Activated naive CD8-positive, alpha-beta T cell treated with anti-CD3 and anti-CD28 coated beads, Interleukin-2, amount 50 U/mL, for 24 hours (primary cell): ENCODE measurements at regions not wholly inside any gene's neighbourhood (a gene's known extent, or its start where the extent isn't known, plus 50 kb on each side); places are given as distances from the start of the nearest gene placed in this dataset.

Source experiments
- ATAC-seq: fragments of 150-1000 bp; cut with Tn5 transposase; one replicate; pipeline ENCODE4 v1.10.0; 2021
- DNase-seq: peaks from one replicate; pipeline ENCODE4 v3.0.0; 2021
- H3K27ac Mint-ChIP-seq: one replicate; pipeline ENCODE4 v1.8.0; 2021; ENCODE audit warnings: mild to moderate bottlenecking, mixed read lengths
- H3K27me3 Mint-ChIP-seq: one replicate; pipeline ENCODE4 v1.8.0; 2021; ENCODE audit warnings: mixed read lengths
- H3K36me3 Mint-ChIP-seq: one replicate; pipeline ENCODE4 v1.8.0; 2021; ENCODE audit warnings: low read depth, mixed read lengths
- H3K4me1 Mint-ChIP-seq: one replicate; pipeline ENCODE4 v1.8.0; 2021; ENCODE audit warnings: mixed read lengths
- H3K4me3 Mint-ChIP-seq: one replicate; pipeline ENCODE4 v1.8.0; 2021; ENCODE audit warnings: mild to moderate bottlenecking, moderate library complexity, mixed read lengths
- H3K9me3 Mint-ChIP-seq: one replicate; pipeline ENCODE4 v1.8.0; 2021; ENCODE audit warnings: mixed read lengths

DNA sequence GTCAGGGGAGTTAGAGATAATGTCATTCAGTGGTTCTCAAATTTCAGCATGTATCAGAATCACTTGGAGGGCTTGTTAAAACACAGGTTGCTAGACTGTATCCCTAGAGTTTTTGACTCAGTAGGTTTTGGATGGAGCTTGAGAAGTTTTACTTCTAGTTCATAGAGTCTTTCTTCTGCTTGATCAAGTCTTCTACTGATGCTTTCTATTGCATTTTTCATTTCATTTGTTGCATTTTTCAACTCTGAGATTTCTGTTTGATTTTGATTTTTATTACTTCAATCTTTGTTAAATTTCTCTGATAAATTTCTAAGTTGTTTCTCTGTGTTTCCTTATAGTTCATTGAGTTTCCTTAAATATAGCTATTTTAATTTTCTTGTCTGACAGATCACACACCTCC lies 361.4 kb downstream of the RAPGEF2 start:
- peaks cover 4% of the 10 kb centered on the region for H3K27me3 Mint-ChIP-seq
- ATAC-seq (no peak), DNase-seq (no peak)
- peaks cover 15% of the 10 kb centered on the region for H3K9me3 Mint-ChIP-seq
- no peak overlapping the region for H3K4me3 Mint-ChIP-seq
- no peak overlapping the region for H3K27ac Mint-ChIP-seq
- no peaks in the 10 kb centered on the region for H3K36me3 Mint-ChIP-seq
- H3K4me1 Mint-ChIP-seq: no peaks in the 10 kb centered on the region

GRCh38 chr4:159476886-159477285 lies 374.0 kb downstream of the RAPGEF2 start:
- H3K27ac Mint-ChIP-seq: no peak overlapping the region
- no peaks in the 10 kb centered on the region for H3K4me1 Mint-ChIP-seq
- H3K27me3 Mint-ChIP-seq: no peaks in the 10 kb centered on the region
- H3K9me3 Mint-ChIP-seq: no peaks in the 10 kb centered on the region
- no peak overlapping the region for H3K4me3 Mint-ChIP-seq
- no peaks in the 10 kb centered on the region for H3K36me3 Mint-ChIP-seq
- ATAC-seq: no peak
- no peak for DNase-seq

GRCh38 chr4:159480826-159481225 lies 377.9 kb downstream of the RAPGEF2 start:
- Mint-ChIP-seq H3K27me3 (peaks cover 7% of the 10 kb centered on the region), H3K9me3 (no peaks in the 10 kb centered on the region), H3K4me3 (no peak overlapping the region), H3K27ac (no peak overlapping the region), H3K4me1 (no peaks in the 10 kb centered on the region), H3K36me3 (no peaks in the 10 kb centered on the region)
- ATAC-seq (no peak), DNase-seq (no peak)

- ATAC-seq (no peak), DNase-seq (no peak)
- Mint-ChIP-seq H3K4me3 (no peak overlapping the region), H3K27ac (no peak overlapping the region), H3K4me1 (no peaks in the 10 kb centered on the region), H3K27me3 (peaks cover 7% of the 10 kb centered on the region), H3K36me3 (no peaks in the 10 kb centered on the region), H3K9me3 (no peaks in the 10 kb centered on the region)
Observed at GRCh38 chr4:159481936-159482335, 379.1 kb downstream of the RAPGEF2 start.

DNA sequence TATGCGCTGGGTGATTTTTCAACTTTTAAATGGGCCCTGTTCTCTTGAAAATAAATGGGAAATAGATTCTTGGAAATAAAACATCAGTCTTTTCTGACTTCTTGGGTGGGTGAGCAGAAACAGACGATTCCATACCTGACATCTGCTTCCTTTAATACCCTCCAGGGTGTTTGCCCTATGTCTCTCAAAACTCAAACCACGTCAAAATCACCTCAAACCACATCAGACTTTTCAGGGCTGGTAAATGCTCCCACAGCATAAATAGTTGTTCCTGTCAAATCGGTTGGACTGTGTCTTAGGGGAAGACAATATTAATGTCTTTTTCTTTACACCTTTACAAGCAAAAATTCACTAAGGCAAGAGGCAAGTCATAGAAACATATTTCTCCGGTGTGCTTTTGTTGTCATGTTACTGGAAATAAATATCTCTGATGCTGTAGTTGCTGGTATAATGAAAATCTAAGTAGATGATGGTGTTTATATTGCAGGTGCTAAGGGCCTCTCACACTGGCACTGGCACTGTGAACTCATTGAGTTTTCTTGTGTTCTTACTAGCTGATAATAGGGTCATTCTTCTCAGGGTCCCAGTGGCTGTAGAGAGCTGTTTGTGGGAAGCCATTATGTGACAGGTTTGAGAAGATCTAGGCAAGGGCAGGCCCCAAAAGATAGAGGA lies 380.4 kb downstream of the RAPGEF2 start:
- no peaks in the 10 kb centered on the region for H3K9me3 Mint-ChIP-seq
- ATAC-seq (no peak), DNase-seq (no peak)
- H3K27me3 Mint-ChIP-seq: peaks cover 11% of the 10 kb centered on the region
- no peaks in the 10 kb centered on the region for H3K36me3 Mint-ChIP-seq
- peaks cover 2% of the 10 kb centered on the region for H3K4me1 Mint-ChIP-seq
- no peak overlapping the region for H3K4me3 Mint-ChIP-seq
- H3K27ac Mint-ChIP-seq: no peak overlapping the region

GRCh38 chr4:159483782-159484741 lies 381.2 kb downstream of the RAPGEF2 start:
- Mint-ChIP-seq H3K36me3 (no peaks in the 10 kb centered on the region), H3K4me1 (peaks cover 2% of the 10 kb centered on the region), H3K27me3 (peaks cover 11% of the 10 kb centered on the region), H3K9me3 (no peaks in the 10 kb centered on the region), H3K4me3 (no peak overlapping the region), H3K27ac (no peak overlapping the region)
- DNase-seq (no peak), ATAC-seq (no peak)

GRCh38 chr4:159484864-159485263 lies 382.0 kb downstream of the RAPGEF2 start:
- H3K4me1 Mint-ChIP-seq: peaks cover 2% of the 10 kb centered on the region
- H3K27ac Mint-ChIP-seq: no peak overlapping the region
- no peak for DNase-seq
- H3K4me3 Mint-ChIP-seq: no peak overlapping the region
- H3K27me3 Mint-ChIP-seq: peaks cover 11% of the 10 kb centered on the region
- no peaks in the 10 kb centered on the region for H3K9me3 Mint-ChIP-seq
- no peak for ATAC-seq
- H3K36me3 Mint-ChIP-seq: no peaks in the 10 kb centered on the region

DNA sequence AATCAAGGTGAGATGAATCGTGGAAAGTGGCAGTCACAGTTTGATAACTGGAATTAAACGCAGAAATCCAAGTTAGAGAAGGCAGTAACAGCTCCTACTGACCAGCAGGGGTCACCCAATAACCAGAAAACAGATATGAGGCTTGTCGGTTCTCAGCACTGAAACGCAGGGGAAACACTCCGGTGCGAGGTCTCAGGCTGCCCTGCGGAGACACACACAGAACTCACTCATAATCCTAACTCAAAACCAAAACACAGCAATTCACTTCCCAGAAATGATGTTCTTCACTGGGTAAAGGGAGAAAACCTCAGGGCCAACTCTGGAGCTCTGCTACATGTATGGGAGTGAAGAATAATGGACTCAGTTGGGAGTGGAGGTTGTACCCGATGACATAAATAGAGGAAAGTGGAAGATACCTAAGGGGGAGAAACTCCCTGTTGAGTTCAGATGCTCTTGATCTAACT lies 384.4 kb downstream of the RAPGEF2 start:
- ATAC-seq (peak; percentile 49), DNase-seq (peak; percentile 7)
- no peaks in the 10 kb centered on the region for H3K9me3 Mint-ChIP-seq
- peaks cover 2% of the 10 kb centered on the region for H3K4me1 Mint-ChIP-seq
- H3K27me3 Mint-ChIP-seq: peaks cover 11% of the 10 kb centered on the region
- H3K4me3 Mint-ChIP-seq: no peak overlapping the region
- no peak overlapping the region for H3K27ac Mint-ChIP-seq
- no peaks in the 10 kb centered on the region for H3K36me3 Mint-ChIP-seq

GRCh38 chr4:159489646-159490045 lies 386.8 kb downstream of the RAPGEF2 start:
- H3K9me3 Mint-ChIP-seq: no peaks in the 10 kb centered on the region
- H3K27ac Mint-ChIP-seq: no peak overlapping the region
- no peak overlapping the region for H3K4me3 Mint-ChIP-seq
- peaks cover 5% of the 10 kb centered on the region for H3K27me3 Mint-ChIP-seq
- DNase-seq: no peak
- ATAC-seq: no peak
- H3K4me1 Mint-ChIP-seq: peaks cover 2% of the 10 kb centered on the region
- no peaks in the 10 kb centered on the region for H3K36me3 Mint-ChIP-seq

GRCh38 chr4:159495515-159496236 lies 392.8 kb downstream of the RAPGEF2 start:
- Mint-ChIP-seq H3K9me3 (no peaks in the 10 kb centered on the region), H3K27me3 (no peaks in the 10 kb centered on the region), H3K4me1 (no peaks in the 10 kb centered on the region), H3K4me3 (no peak overlapping the region), H3K36me3 (no peaks in the 10 kb centered on the region), H3K27ac (no peak overlapping the region)
- no peak for DNase-seq
- no peak for ATAC-seq

DNA sequence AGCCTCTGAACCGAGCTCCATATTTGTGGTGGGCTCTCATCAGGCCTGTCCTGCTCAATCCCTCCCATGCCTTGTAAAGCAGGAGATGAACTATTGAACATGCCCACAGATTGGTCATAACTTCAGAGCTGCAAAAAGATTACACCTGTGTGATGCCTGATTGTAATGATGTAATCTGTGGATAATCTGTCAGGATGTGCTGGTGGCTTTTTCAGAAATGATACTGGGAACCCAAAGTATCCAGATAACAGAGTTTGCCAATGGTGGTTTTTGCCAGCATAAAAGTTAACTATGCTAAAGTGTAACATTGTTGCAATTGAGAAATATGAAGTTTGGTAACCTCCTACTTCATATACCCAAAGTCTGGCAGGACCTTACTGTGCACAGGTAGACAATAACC lies 393.4 kb downstream of the RAPGEF2 start:
- no peaks in the 10 kb centered on the region for H3K27me3 Mint-ChIP-seq
- H3K4me1 Mint-ChIP-seq: no peaks in the 10 kb centered on the region
- H3K27ac Mint-ChIP-seq: no peak overlapping the region
- no peak for DNase-seq
- ATAC-seq: no peak
- H3K36me3 Mint-ChIP-seq: no peaks in the 10 kb centered on the region
- H3K9me3 Mint-ChIP-seq: no peaks in the 10 kb centered on the region
- H3K4me3 Mint-ChIP-seq: no peak overlapping the region

- DNase-seq (no peak), ATAC-seq (no peak)
- Mint-ChIP-seq H3K36me3 (no peaks in the 10 kb centered on the region), H3K27ac (no peak overlapping the region), H3K27me3 (peaks cover 3% of the 10 kb centered on the region), H3K9me3 (no peaks in the 10 kb centered on the region), H3K4me1 (no peaks in the 10 kb centered on the region), H3K4me3 (no peak overlapping the region)
Observed at GRCh38 chr4:159497936-159498335, 395.1 kb downstream of the RAPGEF2 start.

GRCh38 chr4:159498446-159499115 lies 395.7 kb downstream of the RAPGEF2 start:
- Mint-ChIP-seq H3K36me3 (no peaks in the 10 kb centered on the region), H3K27me3 (peaks cover 3% of the 10 kb centered on the region), H3K27ac (no peak overlapping the region), H3K9me3 (no peaks in the 10 kb centered on the region), H3K4me3 (no peak overlapping the region), H3K4me1 (no peaks in the 10 kb centered on the region)
- no peak for ATAC-seq
- no peak for DNase-seq

DNA sequence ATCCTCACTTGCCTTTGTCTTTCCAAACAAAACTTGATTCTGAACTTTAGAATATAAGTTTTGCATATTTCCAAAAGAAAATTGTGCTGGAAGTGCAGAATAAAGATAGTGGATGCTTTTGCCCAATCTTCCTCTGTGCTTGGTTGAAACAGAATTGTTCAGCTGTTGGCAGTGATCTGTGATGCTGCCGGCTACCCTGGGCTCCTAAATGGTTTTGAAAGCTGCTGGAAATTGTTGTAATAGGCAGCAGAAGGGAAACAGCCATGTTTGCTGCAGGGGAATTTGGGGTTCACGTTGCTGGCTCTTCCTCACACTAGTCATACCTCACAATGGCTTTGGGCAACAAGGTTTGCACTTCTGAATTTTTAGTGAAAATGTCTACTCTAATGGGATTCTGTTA lies 398.0 kb downstream of the RAPGEF2 start:
- no peak for ATAC-seq
- H3K36me3 Mint-ChIP-seq: no peaks in the 10 kb centered on the region
- H3K27ac Mint-ChIP-seq: no peak overlapping the region
- H3K4me1 Mint-ChIP-seq: no peaks in the 10 kb centered on the region
- H3K4me3 Mint-ChIP-seq: no peak overlapping the region
- no peak for DNase-seq
- H3K9me3 Mint-ChIP-seq: no peaks in the 10 kb centered on the region
- peaks cover 4% of the 10 kb centered on the region for H3K27me3 Mint-ChIP-seq
